Tibial artery (tissue), 4 donors: ENCODE measurements at regions not wholly inside any gene's neighbourhood (a gene's known extent, or its start where the extent isn't known, plus 50 kb on each side); places are given as distances from the start of the nearest gene placed in this dataset.

Experiments used
- DNase-seq, 2 donors: peaks; one replicate each; pipeline ENCODE4 v3.0.0-alpha.2; 2019
- H3K27ac ChIP-seq, 2 donors: fragments of 200-600 bp; sonication (generic) in 1 of 2; 1 replicate in 1 of 2; 2 replicates in 1 of 2; pipeline ENCODE4 v1.5.1; 2018 to 2019; ENCODE audit warnings: mild to moderate bottlenecking in 1 of 2
- H3K27me3 ChIP-seq, 2 donors: fragments of 200-600 bp; sonication (generic) in 1 of 2; one replicate each; pipeline versions ENCODE4 v1.5.1 to v1.6.0; 2016 to 2019
- H3K36me3 ChIP-seq, 3 donors: fragments of 200-600 bp; sonication (generic) in 2 of 3; one replicate each; pipeline ENCODE4 v1.5.1; 2016 to 2019; ENCODE audit warnings: mild to moderate bottlenecking in 2 of 3
- H3K4me1 ChIP-seq, 4 donors: fragments of 200-600 bp; sonication (generic) in 2 of 4; 1 replicate in 3 of 4; 2 replicates in 1 of 4; pipeline ENCODE4 v1.5.1; 2016 to 2019
- H3K4me3 ChIP-seq, 2 donors: fragments of 200-600 bp; sonication (generic) in 1 of 2; 1 replicate in 1 of 2; 2 replicates in 1 of 2; pipeline ENCODE4 v1.5.1; 2018 to 2019; ENCODE audit warnings: mild to moderate bottlenecking in 2 of 2
- H3K9me3 ChIP-seq, 3 donors: fragments of 200-600 bp; sonication (generic) in 1 of 3; one replicate each; pipeline ENCODE4 v1.5.1; 2016 to 2019
- CTCF ChIP-seq, 2 experiments: fragments of 200-600 bp in 1 of 2; fragments of 450-650 bp in 1 of 2; IDR thresholded peaks; one replicate each; pipeline ENCODE4 v1.5.1; 2017 to 2019; ENCODE audit warnings: antibody characterized with exemption in 2 of 2, mild to moderate bottlenecking in 1 of 2, moderate library complexity in 1 of 2
- intact Hi-C: fragments of 100-400 bp; cut with DNase I; formaldehyde crosslinking; loops from one replicate; pipeline ENCODE4 v1.15.0; 2023; ENCODE audit warnings: low total_unique reads

GRCh38 chr4:120353235-120353634 is 286.6 kb upstream of the MAD2L1 start:
- H3K4me3 ChIP-seq = no peak overlapping the region
- no peaks in the 10 kb centered on the region for H3K27me3 ChIP-seq
- no peaks in the 10 kb centered on the region for H3K9me3 ChIP-seq
- H3K27ac ChIP-seq = no peak overlapping the region
- DNase-seq = no peak
- H3K36me3 ChIP-seq = no peaks in the 10 kb centered on the region
- no peak for TF ChIP-seq CTCF (IDR thresholded peaks at IDR 0.05)
- intact Hi-C loops = no loop called here
- no peaks in the 10 kb centered on the region for H3K4me1 ChIP-seq

GRCh38 chr4:120352739-120353138 is 286.1 kb upstream of the MAD2L1 start:
- Histone ChIP-seq H3K4me1 (no peaks in the 10 kb centered on the region), H3K9me3 (no peaks in the 10 kb centered on the region), H3K27me3 (no peaks in the 10 kb centered on the region), H3K36me3 (no peaks in the 10 kb centered on the region), H3K27ac (no peak overlapping the region), H3K4me3 (no peak overlapping the region)
- no peak for DNase-seq
- intact Hi-C loops = no loop called here
- no peak for TF ChIP-seq CTCF (IDR thresholded peaks at IDR 0.05)

- no peak overlapping the region for H3K4me3 ChIP-seq
- no peak for TF ChIP-seq CTCF (IDR thresholded peaks at IDR 0.05)
These were observed 282.3 kb upstream of the MAD2L1 start for GRCh38 chr4:120348948-120349347.

GRCh38 chr4:120348521-120348920 is 281.9 kb upstream of the MAD2L1 start:
- no peaks in the 10 kb centered on the region for H3K4me1 ChIP-seq
- no peaks in the 10 kb centered on the region for H3K27me3 ChIP-seq
- H3K36me3 ChIP-seq = no peaks in the 10 kb centered on the region
- H3K27ac ChIP-seq = no peak overlapping the region
- H3K4me3 ChIP-seq = no peak overlapping the region
- no peaks in the 10 kb centered on the region for H3K9me3 ChIP-seq
- no peak for DNase-seq
- TF ChIP-seq CTCF (IDR thresholded peaks at IDR 0.05) = no peak
- intact Hi-C loops = no loop called here

More at GRCh38 chr4:120348948-120349347, 282.3 kb upstream of the MAD2L1 start:
- intact Hi-C loops = no loop called here
- Histone ChIP-seq H3K36me3 (no peaks in the 10 kb centered on the region), H3K4me1 (no peaks in the 10 kb centered on the region), H3K9me3 (no peaks in the 10 kb centered on the region), H3K27me3 (no peaks in the 10 kb centered on the region), H3K27ac (no peak overlapping the region)
- no peak for DNase-seq

- intact Hi-C loops = no loop called here
- Histone ChIP-seq H3K4me3 (no peak overlapping the region), H3K4me1 (no peaks in the 10 kb centered on the region), H3K27ac (no peak overlapping the region), H3K27me3 (no peaks in the 10 kb centered on the region), H3K9me3 (no peaks in the 10 kb centered on the region), H3K36me3 (no peaks in the 10 kb centered on the region)
- DNase-seq = no peak
- TF ChIP-seq CTCF (IDR thresholded peaks at IDR 0.05) = no peak
These were observed 265.1 kb upstream of the MAD2L1 start for GRCh38 chr4:120331486-120332370.
